Keratinocyte (primary cell): ENCODE measurements at regions not wholly inside any gene's neighbourhood (a gene's known extent, or its start where the extent isn't known, plus 50 kb on each side); places are given as distances from the start of the nearest gene placed in this dataset.
A peak's percentile ranks its signal among the peaks of the same experiment; 100 is the strongest.

Experiments used
- DNase-seq: peaks from one replicate; pipeline ENCODE4 v3.0.0-alpha.2; 2011; ENCODE audit warnings: low read depth, missing footprints, low spot score
- FAIRE-seq: peaks from 2 replicates; lab custom pipeline; 2011; peaks lifted over from hg19 to GRCh38; lab: Jason Lieb, UNC
- H2AFZ ChIP-seq: 2 replicates; pipeline ENCODE4 v1.6.0; 2012; ENCODE audit warnings: low read length, control low read depth, inconsistent platforms; ENCODE audit not compliant: control insufficient read depth
- H3K27ac ChIP-seq: 2 replicates; pipeline ENCODE4 v1.5.1; 2011; ENCODE audit warnings: low read length; ENCODE audit not compliant: control insufficient read depth, insufficient read depth
- H3K27me3 ChIP-seq: 3 replicates; pipeline ENCODE4 v1.6.0; 2011; ENCODE audit warnings: low read length; ENCODE audit not compliant: control insufficient read depth, insufficient read depth; ENCODE audit errors: extremely low read depth
- H3K36me3 ChIP-seq, 2 experiments: 2 replicates in 1 of 2; 3 replicates in 1 of 2; pipeline ENCODE4 v1.5.1; 2011; ENCODE audit warnings: low read length in 2 of 2, mild to moderate bottlenecking in 1 of 2; ENCODE audit not compliant: control insufficient read depth in 2 of 2, insufficient read depth in 2 of 2; ENCODE audit errors: extremely low read depth in 1 of 2
- H3K4me1 ChIP-seq: 3 replicates; pipeline ENCODE4 v1.5.1; 2011; ENCODE audit warnings: low read length; ENCODE audit not compliant: control insufficient read depth, insufficient read depth; ENCODE audit errors: extremely low read depth
- H3K4me2 ChIP-seq: 3 replicates; pipeline ENCODE4 v1.6.0; 2011; ENCODE audit warnings: low read depth, low read length; ENCODE audit not compliant: control insufficient read depth, insufficient read depth; ENCODE audit errors: extremely low read depth
- H3K4me3 ChIP-seq, 3 experiments: fragments of 200-600 bp in 1 of 3; sonication (generic) in 1 of 3; 2 replicates in 2 of 3; 3 replicates in 1 of 3; pipeline ENCODE4 v1.5.1; 2011 to 2016; ENCODE audit warnings: low read length in 3 of 3, mild to moderate bottlenecking in 3 of 3, control low read depth in 2 of 3, inconsistent platforms in 1 of 3, low read depth in 1 of 3, mixed read lengths in 1 of 3, mixed run types in 1 of 3, moderate library complexity in 1 of 3; ENCODE audit not compliant: control insufficient read depth in 2 of 3, insufficient read depth in 2 of 3; ENCODE audit errors: extremely low read depth in 1 of 3
- H3K79me2 ChIP-seq: 2 replicates; pipeline ENCODE4 v1.6.0; 2012; ENCODE audit warnings: low read length; ENCODE audit not compliant: control insufficient read depth, insufficient read depth
- H3K9ac ChIP-seq: 3 replicates; pipeline ENCODE4 v1.6.0; 2011; ENCODE audit warnings: low read length; ENCODE audit not compliant: control insufficient read depth, insufficient read depth; ENCODE audit errors: extremely low read depth
- H3K9me1 ChIP-seq: 3 replicates; pipeline ENCODE4 v1.6.0; 2011; ENCODE audit warnings: low read length; ENCODE audit not compliant: control insufficient read depth, insufficient read depth; ENCODE audit errors: extremely low read depth
- H3K9me3 ChIP-seq: 2 replicates; pipeline ENCODE4 v1.5.1; 2012; ENCODE audit warnings: low read depth, low read length; ENCODE audit not compliant: control insufficient read depth
- H4K20me1 ChIP-seq: 3 replicates; pipeline ENCODE4 v1.6.0; 2011; ENCODE audit warnings: low read length; ENCODE audit not compliant: control insufficient read depth, insufficient read depth; ENCODE audit errors: extremely low read depth
- CTCF ChIP-seq, 3 experiments: IDR thresholded peaks in 1 of 3; conservative IDR thresholded peaks in 1 of 3; optimal IDR thresholded peaks in 1 of 3; 2 replicates in 2 of 3; 3 replicates in 1 of 3; pipeline versions ENCODE3 to v1.5.1; 2011; ENCODE audit warnings: low read length in 3 of 3, mild to moderate bottlenecking in 3 of 3, moderate library complexity in 2 of 3, control low read depth in 1 of 3, inconsistent platforms in 1 of 3; ENCODE audit not compliant: insufficient read depth in 2 of 3; ENCODE audit errors: extremely low read depth in 1 of 3
- EZH2 ChIP-seq: IDR thresholded peaks from one replicate; pipeline ENCODE4 v1.6.1; 2012; ENCODE audit warnings: inconsistent platforms, mild to moderate bottlenecking, low read length, moderate library complexity
- dilution Hi-C: fragments of 300-500 bp; cut with MboI; formaldehyde crosslinking; loops from one replicate; pipeline ENCODE4 v1.7.0; 2020; ENCODE audit warnings: low sequenced_read_pairs; ENCODE audit not compliant: extremely low pct_ligation_motif_present

- Histone ChIP-seq H3K4me3 (no peak overlapping the region), H3K9me3 (no peaks in the 10 kb centered on the region), H3K79me2 (no peaks in the 10 kb centered on the region), H3K36me3 (no peaks in the 10 kb centered on the region), H3K27ac (no peak overlapping the region), H4K20me1 (no peaks in the 10 kb centered on the region), H3K9me1 (no peaks in the 10 kb centered on the region), H3K4me1 (no peaks in the 10 kb centered on the region), H3K27me3 (no peaks in the 10 kb centered on the region), H3K9ac (no peak overlapping the region), H3K4me2 (no peak overlapping the region), H2AFZ (no peak overlapping the region)
- FAIRE-seq (no peak), DNase-seq (no peak)
- no peak for TF ChIP-seq CTCF (optimal IDR thresholded peaks at IDR 0.05 in 1 of 3, IDR thresholded peaks at IDR 0.05 in 1 of 3, conservative IDR thresholded peaks at IDR 0.05 in 1 of 3; ENCODE audit: extremely low read depth in 1 of 3, insufficient read depth in 2 of 3, low read length in 3 of 3)
- no peak for TF ChIP-seq EZH2
- dilution Hi-C loops: no loop called here
Observed at GRCh38 chr5:98403131-98403530, 370.3 kb upstream of the RGMB start.

- TF ChIP-seq EZH2: no peak
- TF ChIP-seq CTCF (optimal IDR thresholded peaks at IDR 0.05 in 1 of 3, IDR thresholded peaks at IDR 0.05 in 1 of 3, conservative IDR thresholded peaks at IDR 0.05 in 1 of 3; ENCODE audit: extremely low read depth in 1 of 3, insufficient read depth in 2 of 3, low read length in 3 of 3): no peak
- H2AFZ ChIP-seq: peak overlapping the region; percentile 8
- dilution Hi-C loops: no loop called here
- no peaks in the 10 kb centered on the region for H3K9me3 ChIP-seq
- FAIRE-seq (peak; percentile 94), DNase-seq (peak; percentile 75)
- H3K9me1 ChIP-seq: no peaks in the 10 kb centered on the region
- peaks cover 36% of the 10 kb centered on the region for H3K4me1 ChIP-seq
- no peak overlapping the region for H3K4me3 ChIP-seq
- peak overlapping the region; percentile 30 for H3K9ac ChIP-seq
- no peaks in the 10 kb centered on the region for H3K36me3 ChIP-seq
- H4K20me1 ChIP-seq: no peaks in the 10 kb centered on the region
- peak overlapping the region; percentile 87 for H3K27ac ChIP-seq
- H3K4me2 ChIP-seq: peak overlapping the region; percentile 18
- no peaks in the 10 kb centered on the region for H3K27me3 ChIP-seq
- H3K79me2 ChIP-seq: no peaks in the 10 kb centered on the region
Observed at GRCh38 chr5:98414938-98415337, 358.5 kb upstream of the RGMB start.
